Erythroblast (primary cell): ENCODE measurements at regions not wholly inside any gene's neighbourhood (a gene's known extent, or its start where the extent isn't known, plus 50 kb on each side); places are given as distances from the start of the nearest gene placed in this dataset.

Source experiments
- GATA1 ChIP-seq: IDR thresholded peaks from 2 replicates; pipeline ENCODE4 v1.6.1; 2011; ENCODE audit warnings: low read depth, mild to moderate bottlenecking, control low read depth, low read length, moderate library complexity
- POLR2A ChIP-seq: IDR thresholded peaks from 2 replicates; pipeline ENCODE4 v1.6.1; 2011; ENCODE audit warnings: mild to moderate bottlenecking, low read length

GRCh38 chr3:83039422-83039821 lies 1278.0 kb upstream of the GBE1 start:
- TF ChIP-seq POLR2A (no peak), GATA1 (no peak)
